ENCODE measurements at regions not wholly inside any gene's neighbourhood (a gene's known extent, or its start where the extent isn't known, plus 50 kb on each side); places are given as distances from the start of the nearest gene placed in this dataset.
"Not testable (repeated sequence)": the region's sequence is repeated elsewhere in the genome, so short reads cannot be mapped to it uniquely, and the experiment has no call there.

GRCh38 chr4:95898226-95898625 is 58.3 kb downstream of the PDHA2 start:
- DNase-seq (ENCODE audit: low spot score): no peak

- DNase-seq (ENCODE audit: low spot score): no peak
Measured at GRCh38 chr4:95909211-95909610, 69.3 kb downstream of the PDHA2 start.

GRCh38 chr4:95910749-95911148 is 70.9 kb downstream of the PDHA2 start:
- no peak for DNase-seq (ENCODE audit: low spot score)

- DNase-seq (ENCODE audit: low spot score): no peak
Measured at GRCh38 chr4:95921470-95921869, 81.6 kb downstream of the PDHA2 start.

GRCh38 chr4:95929448-95930064 is 89.7 kb downstream of the PDHA2 start:
- no peak for DNase-seq (ENCODE audit: low spot score)

GRCh38 chr4:95939141-95939540 is 99.2 kb downstream of the PDHA2 start:
- no peak for DNase-seq (ENCODE audit: low spot score)

- DNase-seq (ENCODE audit: low spot score): no peak
Measured at GRCh38 chr4:95949136-95949765, 109.4 kb downstream of the PDHA2 start.

GRCh38 chr4:95949808-95950207 is 109.9 kb downstream of the PDHA2 start:
- no peak for DNase-seq (ENCODE audit: low spot score)

- not testable (repeated sequence) for DNase-seq (ENCODE audit: low spot score)
Measured at GRCh38 chr4:95952538-95952937, 112.6 kb downstream of the PDHA2 start.

GRCh38 chr4:95956094-95956493 is 116.2 kb downstream of the PDHA2 start:
- DNase-seq (ENCODE audit: low spot score): no peak

- no peak for DNase-seq (ENCODE audit: low spot score)
Measured at GRCh38 chr4:95957054-95957453, 117.2 kb downstream of the PDHA2 start.

- DNase-seq (ENCODE audit: low spot score): no peak
Measured at GRCh38 chr4:95957759-95958158, 117.9 kb downstream of the PDHA2 start.

- no peak for DNase-seq (ENCODE audit: low spot score)
Measured at GRCh38 chr4:95959182-95959581, 119.3 kb downstream of the PDHA2 start.

GRCh38 chr4:95959633-95960032 is 119.7 kb downstream of the PDHA2 start:
- no peak for DNase-seq (ENCODE audit: low spot score)

GRCh38 chr4:95963456-95963855 is 123.6 kb downstream of the PDHA2 start:
- DNase-seq (ENCODE audit: low spot score): no peak

- no peak for DNase-seq (ENCODE audit: low spot score)
Measured at GRCh38 chr4:95979961-95980876, 140.3 kb downstream of the PDHA2 start.

GRCh38 chr4:95980877-95981360 is 141.0 kb downstream of the PDHA2 start:
- DNase-seq (ENCODE audit: low spot score): no peak

- no peak for DNase-seq (ENCODE audit: low spot score)
Measured at GRCh38 chr4:95981591-95981990, 141.7 kb downstream of the PDHA2 start.

- DNase-seq (ENCODE audit: low spot score): no peak
Measured at GRCh38 chr4:95982516-95982915, 142.6 kb downstream of the PDHA2 start.

- DNase-seq (ENCODE audit: low spot score): no peak
Measured at GRCh38 chr4:95984081-95984480, 144.2 kb downstream of the PDHA2 start.

- no peak for DNase-seq (ENCODE audit: low spot score)
Measured at GRCh38 chr4:95985051-95985450, 145.2 kb downstream of the PDHA2 start.

GRCh38 chr4:95985791-95986550 is 146.1 kb downstream of the PDHA2 start:
- no peak for DNase-seq (ENCODE audit: low spot score)
